Cardiac muscle cell (in vitro differentiated cells and primary cell): ENCODE measurements at regions not wholly inside any gene's neighbourhood (a gene's known extent, or its start where the extent isn't known, plus 50 kb on each side); places are given as distances from the start of the nearest gene placed in this dataset.

Experiments
- DNase-seq, 2 donors: peaks; one replicate each; pipeline versions ENCODE4 v3.0.0 to v3.0.0-alpha.2; 2010 to 2017; ENCODE audit warnings: low read depth in 1 of 2, low spot score in 1 of 2
- H3K27ac ChIP-seq: fragments of 200-600 bp; sonication (generic); 2 replicates; pipeline ENCODE4 v1.5.1; 2016
- H3K27me3 ChIP-seq: fragments of 200-600 bp; sonication (generic); 2 replicates; pipeline ENCODE4 v1.6.0; 2016; ENCODE audit warnings: control low read depth
- H3K36me3 ChIP-seq: fragments of 200-600 bp; sonication (generic); 2 replicates; pipeline ENCODE4 v1.5.1; 2016; ENCODE audit warnings: control low read depth
- H3K4me1 ChIP-seq: fragments of 200-600 bp; sonication (generic); 2 replicates; pipeline ENCODE4 v1.8.1; 2017; ENCODE audit warnings: low read depth, mild to moderate bottlenecking, mixed run types
- H3K4me3 ChIP-seq: fragments of 200-600 bp; sonication (generic); 2 replicates; pipeline ENCODE4 v1.5.1; 2016; ENCODE audit warnings: mild to moderate bottlenecking
- H3K9me3 ChIP-seq: fragments of 200-600 bp; sonication (generic); 2 replicates; pipeline ENCODE4 v1.5.1; 2017; ENCODE audit warnings: low read depth, mild to moderate bottlenecking, control low read depth
- TF ChIP-seq, protein P1 (sequence below): IDR thresholded peaks from 2 replicates; pipeline ENCODE4 v1.5.1; 2012; ENCODE audit warnings: low read depth, mild to moderate bottlenecking, low read length

DNA sequence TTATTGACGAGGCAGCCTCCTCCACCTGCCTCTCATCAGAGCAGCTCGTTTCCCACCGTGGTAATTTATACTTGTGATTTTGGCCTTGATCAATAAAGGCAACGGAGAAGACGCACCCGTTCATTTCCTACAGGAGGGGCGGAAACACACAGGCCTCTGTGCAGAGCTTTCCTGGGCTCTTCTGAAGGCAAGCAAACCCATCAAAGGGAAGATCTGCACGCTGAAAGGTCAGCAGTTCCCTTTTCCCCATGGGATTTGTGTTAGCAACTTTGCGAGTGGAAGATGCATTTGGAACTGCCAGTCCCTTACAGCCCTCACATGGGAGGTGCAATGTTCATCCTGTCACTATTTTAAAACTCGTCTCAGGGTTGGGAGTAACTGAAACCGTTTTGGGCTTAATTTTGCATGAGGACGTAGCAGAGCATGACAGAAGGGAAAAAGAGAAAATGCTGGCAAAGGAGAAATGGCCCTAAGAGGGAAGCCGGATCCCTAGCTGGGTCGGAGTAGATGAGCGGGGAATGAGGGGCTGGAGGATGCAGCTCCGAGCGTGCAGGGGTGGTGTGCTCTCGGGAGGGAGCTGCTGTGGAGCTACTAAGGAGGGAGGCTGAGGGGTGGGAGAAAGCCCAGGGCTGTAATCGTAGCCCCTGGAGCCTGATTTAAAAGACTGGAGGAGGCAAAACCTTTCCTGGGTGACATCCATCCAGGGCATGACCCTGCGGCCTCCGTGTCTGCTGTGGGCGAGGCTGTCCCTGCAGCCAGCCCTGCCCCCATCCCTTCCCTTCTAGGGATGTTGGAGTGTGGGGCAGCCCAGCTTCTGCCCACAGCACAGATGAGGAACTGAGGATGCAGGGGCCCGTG is 111.1 kb upstream of the FAM20C start:
- Histone ChIP-seq H3K4me3 (no peak overlapping the region), H3K27ac (no peak overlapping the region), H3K4me1 (no peaks in the 10 kb centered on the region), H3K36me3 (no peaks in the 10 kb centered on the region), H3K27me3 (no peaks in the 10 kb centered on the region), H3K9me3 (no peaks in the 10 kb centered on the region)
- DNase-seq = no peak
- TF ChIP-seq, protein P1, sequence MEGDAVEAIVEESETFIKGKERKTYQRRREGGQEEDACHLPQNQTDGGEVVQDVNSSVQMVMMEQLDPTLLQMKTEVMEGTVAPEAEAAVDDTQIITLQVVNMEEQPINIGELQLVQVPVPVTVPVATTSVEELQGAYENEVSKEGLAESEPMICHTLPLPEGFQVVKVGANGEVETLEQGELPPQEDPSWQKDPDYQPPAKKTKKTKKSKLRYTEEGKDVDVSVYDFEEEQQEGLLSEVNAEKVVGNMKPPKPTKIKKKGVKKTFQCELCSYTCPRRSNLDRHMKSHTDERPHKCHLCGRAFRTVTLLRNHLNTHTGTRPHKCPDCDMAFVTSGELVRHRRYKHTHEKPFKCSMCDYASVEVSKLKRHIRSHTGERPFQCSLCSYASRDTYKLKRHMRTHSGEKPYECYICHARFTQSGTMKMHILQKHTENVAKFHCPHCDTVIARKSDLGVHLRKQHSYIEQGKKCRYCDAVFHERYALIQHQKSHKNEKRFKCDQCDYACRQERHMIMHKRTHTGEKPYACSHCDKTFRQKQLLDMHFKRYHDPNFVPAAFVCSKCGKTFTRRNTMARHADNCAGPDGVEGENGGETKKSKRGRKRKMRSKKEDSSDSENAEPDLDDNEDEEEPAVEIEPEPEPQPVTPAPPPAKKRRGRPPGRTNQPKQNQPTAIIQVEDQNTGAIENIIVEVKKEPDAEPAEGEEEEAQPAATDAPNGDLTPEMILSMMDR = no peak

DNA sequence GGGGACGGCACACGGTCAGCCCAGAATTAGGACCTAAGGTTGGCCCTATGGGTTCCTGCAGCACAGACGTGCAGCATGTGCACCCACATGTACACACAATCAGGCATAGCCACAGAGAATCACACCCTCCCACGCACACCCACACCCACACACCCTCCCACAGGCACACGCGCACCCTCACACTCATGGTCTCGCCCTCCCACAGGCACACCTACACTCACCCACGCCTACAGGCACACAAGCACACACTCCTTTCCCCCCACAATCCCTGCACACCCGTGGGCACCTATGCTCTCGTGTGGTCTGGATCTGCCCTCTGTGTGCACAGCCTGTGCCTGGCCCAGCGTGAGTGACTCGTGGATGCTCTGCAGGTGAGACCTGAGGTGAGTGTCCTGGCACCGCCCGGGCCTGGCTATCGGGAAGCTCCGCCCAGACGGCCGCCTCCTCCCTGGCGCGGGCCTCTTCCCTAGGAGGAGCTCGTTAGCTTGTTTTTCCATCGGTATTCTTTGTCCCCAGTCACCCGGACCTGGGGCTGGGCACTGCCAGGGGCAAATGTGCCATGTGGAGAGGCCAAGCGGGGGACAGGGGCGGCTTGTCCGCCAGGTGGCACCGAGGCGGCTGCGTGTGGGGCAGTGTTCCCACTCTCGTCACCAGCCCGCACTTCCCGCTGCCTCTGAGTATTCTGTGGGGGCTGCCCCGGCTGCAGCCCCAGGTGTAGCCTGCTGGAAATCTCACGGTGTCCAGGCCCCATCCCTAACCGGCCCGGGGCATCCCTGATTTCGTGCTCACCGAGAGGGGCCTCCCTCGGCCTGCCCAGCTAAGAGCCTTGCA is 110.2 kb upstream of the FAM20C start:
- Histone ChIP-seq H3K4me1 (no peaks in the 10 kb centered on the region), H3K27ac (no peak overlapping the region), H3K9me3 (no peaks in the 10 kb centered on the region), H3K4me3 (no peak overlapping the region), H3K36me3 (no peaks in the 10 kb centered on the region), H3K27me3 (no peaks in the 10 kb centered on the region)
- DNase-seq = no peak
- TF ChIP-seq, protein P1 = no peak

DNA sequence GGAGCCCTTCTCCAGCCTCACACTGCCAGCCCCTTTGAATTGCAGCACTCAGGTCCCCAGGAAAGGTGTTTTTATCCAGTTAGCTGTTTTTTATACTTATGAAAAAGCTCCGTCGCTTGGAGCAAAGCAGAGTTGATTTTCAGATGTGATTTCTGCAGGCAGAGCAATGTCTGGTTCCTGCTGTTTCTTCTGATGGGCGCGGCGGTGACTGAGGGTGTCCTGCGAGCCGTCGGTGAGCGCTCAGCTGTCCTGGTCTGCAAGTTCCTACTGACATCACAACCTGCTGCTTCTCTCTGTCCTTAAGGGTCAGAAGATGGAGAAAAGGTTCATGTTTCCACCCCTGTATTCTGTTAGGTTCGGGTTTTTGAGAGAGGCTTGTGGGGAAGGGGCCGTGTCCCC is 109.6 kb upstream of the FAM20C start:
- Histone ChIP-seq H3K9me3 (no peaks in the 10 kb centered on the region), H3K36me3 (no peaks in the 10 kb centered on the region), H3K27me3 (no peaks in the 10 kb centered on the region), H3K4me3 (no peak overlapping the region), H3K4me1 (no peaks in the 10 kb centered on the region), H3K27ac (no peak overlapping the region)
- TF ChIP-seq, protein P1 = no peak
- no peak for DNase-seq

DNA sequence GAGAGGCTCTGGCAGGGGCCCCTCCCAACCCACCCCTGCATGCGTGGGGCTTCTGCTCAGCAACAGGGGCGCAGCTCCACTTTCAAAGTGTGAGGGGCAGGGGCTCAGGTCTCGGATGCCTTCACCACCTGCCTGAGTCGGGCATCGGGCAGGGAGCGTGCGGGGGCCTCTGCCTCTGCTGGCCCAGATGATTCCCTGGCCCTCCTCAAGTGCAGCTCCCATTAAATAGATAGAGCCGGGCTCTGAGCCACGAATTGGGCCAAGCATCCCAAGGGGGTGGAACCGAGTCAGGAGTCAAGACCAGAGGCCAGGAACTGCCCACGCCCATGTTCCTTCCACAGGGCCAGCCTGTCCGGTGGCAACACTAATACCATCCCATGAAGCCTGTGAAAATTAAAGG is 108.9 kb upstream of the FAM20C start:
- Histone ChIP-seq H3K4me3 (no peak overlapping the region), H3K36me3 (no peaks in the 10 kb centered on the region), H3K9me3 (no peaks in the 10 kb centered on the region), H3K27ac (no peak overlapping the region), H3K27me3 (no peaks in the 10 kb centered on the region), H3K4me1 (no peaks in the 10 kb centered on the region)
- no peak for DNase-seq
- TF ChIP-seq, protein P1 = no peak

DNA sequence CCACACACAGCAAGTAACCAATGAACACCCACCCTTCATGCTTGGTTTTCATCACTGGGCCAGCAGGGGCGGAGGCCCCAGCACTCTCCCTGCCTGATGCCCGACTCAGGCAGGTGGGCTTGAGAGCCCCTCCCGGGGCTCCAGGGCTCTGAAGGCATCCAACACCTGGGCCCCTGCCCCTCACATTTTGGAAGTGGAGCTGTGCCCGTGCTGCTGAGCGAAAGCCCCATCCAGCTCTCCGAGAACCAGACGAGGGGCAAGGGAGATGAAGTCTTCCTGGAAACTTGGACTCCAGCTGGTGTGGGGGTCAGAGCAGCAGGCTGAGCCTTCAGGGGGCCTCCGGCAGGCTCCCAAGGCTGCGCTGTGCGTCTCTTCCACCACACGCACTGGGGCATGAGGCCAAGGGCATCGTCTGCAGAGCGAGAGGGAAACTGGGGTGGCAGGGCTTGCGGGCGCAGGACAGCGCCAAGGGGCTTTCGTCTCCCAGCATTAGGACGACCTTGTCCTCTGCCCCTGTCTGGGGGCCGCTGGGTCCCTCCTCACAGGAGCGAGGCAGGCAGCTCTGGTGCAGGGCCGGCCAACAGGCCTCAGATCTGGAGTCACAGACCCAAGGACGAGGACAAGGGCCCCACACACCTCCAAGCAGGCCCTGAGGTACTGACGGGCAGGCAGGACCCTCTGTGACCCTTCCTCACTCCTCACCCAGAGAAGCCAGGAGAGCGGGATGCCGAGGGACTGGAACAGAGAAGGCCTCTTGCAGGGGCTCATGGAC is 108.3 kb upstream of the FAM20C start:
- no peak overlapping the region for H3K27ac ChIP-seq
- H3K4me1 ChIP-seq = no peaks in the 10 kb centered on the region
- H3K4me3 ChIP-seq = no peak overlapping the region
- H3K9me3 ChIP-seq = no peaks in the 10 kb centered on the region
- H3K27me3 ChIP-seq = no peaks in the 10 kb centered on the region
- DNase-seq = no peak
- TF ChIP-seq, protein P1 = no peak
- H3K36me3 ChIP-seq = no peaks in the 10 kb centered on the region
